Spleen (tissue), 11 donors: ENCODE measurements at regions not wholly inside any gene's neighbourhood (a gene's known extent, or its start where the extent isn't known, plus 50 kb on each side); places are given as distances from the start of the nearest gene placed in this dataset.

Experiments
- DNase-seq: peaks from one replicate; pipeline ENCODE4 v3.0.0-alpha.2; 2020
- H3K27ac ChIP-seq, 8 donors: fragments of 200-600 bp; sonication (generic) in 7 of 8; 1 replicate in 4 of 8; 2 replicates in 4 of 8; pipeline versions ENCODE4 v1.5.0 to v1.8.0; 2016 to 2021; ENCODE audit warnings: inconsistent platforms in 4 of 8, mild to moderate bottlenecking in 4 of 8, moderate library complexity in 1 of 8
- H3K27me3 ChIP-seq, 7 donors: fragments of 200-600 bp; sonication (generic) in 6 of 7; replicated peaks in 1 of 7; 1 replicate in 4 of 7; 2 replicates in 3 of 7; pipeline versions ENCODE4 v1.5.0 to v1.8.0; 2016 to 2021; ENCODE audit warnings: inconsistent platforms in 3 of 7, mild to moderate bottlenecking in 1 of 7
- H3K36me3 ChIP-seq, 6 donors: fragments of 200-600 bp; sonication (generic) in 5 of 6; 1 replicate in 4 of 6; 2 replicates in 2 of 6; pipeline versions ENCODE4 v1.5.0 to v1.8.0; 2016 to 2021; ENCODE audit warnings: inconsistent platforms in 2 of 6
- H3K4me1 ChIP-seq, 6 donors: fragments of 200-600 bp; sonication (generic) in 5 of 6; 1 replicate in 3 of 6; 2 replicates in 3 of 6; pipeline versions ENCODE4 v1.5.0 to v1.8.0; 2016 to 2021; ENCODE audit warnings: inconsistent platforms in 3 of 6
- H3K4me3 ChIP-seq, 8 donors: fragments of 200-600 bp; sonication (generic) in 7 of 8; 1 replicate in 4 of 8; 2 replicates in 4 of 8; pipeline versions ENCODE4 v1.5.0 to v1.8.0; 2016 to 2021; ENCODE audit warnings: inconsistent platforms in 4 of 8, mild to moderate bottlenecking in 4 of 8, moderate library complexity in 2 of 8
- H3K9me3 ChIP-seq, 8 donors: fragments of 200-600 bp; sonication (generic) in 7 of 8; 1 replicate in 4 of 8; 2 replicates in 4 of 8; pipeline versions ENCODE4 v1.5.0 to v1.8.0; 2016 to 2021; ENCODE audit warnings: inconsistent platforms in 4 of 8
- POLR2A ChIP-seq, 3 donors: fragments of 450-650 bp; IDR thresholded peaks; one replicate each; pipeline ENCODE4 v1.5.1; 2017; ENCODE audit warnings: antibody characterized with exemption in 3 of 3, mild to moderate bottlenecking in 1 of 3
- POLR2AphosphoS5 ChIP-seq, 3 donors: sonication (generic); formaldehyde crosslinking; IDR thresholded peaks; one replicate each; pipeline ENCODE4 v1.5.1; 2017; ENCODE audit warnings: antibody characterized with exemption in 3 of 3
- WGBS, 5 donors: extraction: QIAGEN DNeasy Blood & Tissue Kit in 3 of 5; methylation state at CpG; one replicate each; pipeline versions ENCODE4 v1.1.5 to v1.1.7; 2013 to 2018; 5-methylcytosine and 5-hydroxymethylcytosine counted together
- intact Hi-C: fragments of 100-400 bp; cut with DNase I; formaldehyde crosslinking; loops from one replicate; pipeline ENCODE4 v1.15.0; 2023; ENCODE audit warnings: low total_unique reads
- TF ChIP-seq, protein P1 (sequence below), 11 experiments: fragments of 200-600 bp in 7 of 11; fragments of 450-650 bp in 4 of 11; sonication (generic) in 4 of 11; IDR thresholded peaks in 8 of 11; conservative IDR thresholded peaks in 3 of 11; 1 replicate in 7 of 11; 2 replicates in 4 of 11; pipeline versions ENCODE4 v1.4.0 to v1.8.0; 2016 to 2021; ENCODE audit warnings: antibody characterized with exemption in 11 of 11, inconsistent platforms in 4 of 11, mild to moderate bottlenecking in 1 of 11
- donor health status: healthy with polysubstance abuse.
- donor health status: DM: no; HTN: no; CAD: no; lungs with moderate emphysema.
- donor health status: DM: no; HTN: no; CAD: no.
- donor health status: Bipolar disorder and iron deficiency.
- donor health status: healthy.
- donor health status: DM: no; HTN: no; CAD: no.
- donor health status: DM: yes; HTN: yes; CAD: no.

DNA sequence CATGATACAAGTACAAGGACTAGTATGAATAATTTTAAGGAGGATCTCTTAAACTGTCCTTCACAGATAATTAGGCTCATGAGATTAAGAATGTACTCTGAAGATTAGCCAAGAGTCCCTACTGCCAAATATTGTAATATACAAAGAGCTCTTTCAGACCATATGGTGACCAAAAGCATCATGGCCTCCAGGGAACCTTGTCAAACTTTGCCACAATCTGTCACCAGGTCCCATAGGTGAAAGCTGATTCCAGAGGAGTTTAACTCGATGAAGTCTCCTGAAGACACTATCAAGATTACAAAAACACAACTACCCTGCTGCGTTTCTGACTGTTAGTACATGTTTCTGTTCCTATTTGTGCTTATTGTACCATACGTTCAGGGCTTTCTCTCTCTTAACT is 395.4 kb upstream of the ITGA1 start:
- H3K9me3 ChIP-seq, result peaks cover 0 to 10% (median 0%) of the 10 kb centered on the region in 8 donors
- intact Hi-C loops, result no loop called here
- no peak overlapping the region for H3K4me3 ChIP-seq
- H3K27me3 ChIP-seq, result no peaks in the 10 kb centered on the region
- no peaks in the 10 kb centered on the region for H3K36me3 ChIP-seq
- no peak for DNase-seq
- TF ChIP-seq, protein P1, sequence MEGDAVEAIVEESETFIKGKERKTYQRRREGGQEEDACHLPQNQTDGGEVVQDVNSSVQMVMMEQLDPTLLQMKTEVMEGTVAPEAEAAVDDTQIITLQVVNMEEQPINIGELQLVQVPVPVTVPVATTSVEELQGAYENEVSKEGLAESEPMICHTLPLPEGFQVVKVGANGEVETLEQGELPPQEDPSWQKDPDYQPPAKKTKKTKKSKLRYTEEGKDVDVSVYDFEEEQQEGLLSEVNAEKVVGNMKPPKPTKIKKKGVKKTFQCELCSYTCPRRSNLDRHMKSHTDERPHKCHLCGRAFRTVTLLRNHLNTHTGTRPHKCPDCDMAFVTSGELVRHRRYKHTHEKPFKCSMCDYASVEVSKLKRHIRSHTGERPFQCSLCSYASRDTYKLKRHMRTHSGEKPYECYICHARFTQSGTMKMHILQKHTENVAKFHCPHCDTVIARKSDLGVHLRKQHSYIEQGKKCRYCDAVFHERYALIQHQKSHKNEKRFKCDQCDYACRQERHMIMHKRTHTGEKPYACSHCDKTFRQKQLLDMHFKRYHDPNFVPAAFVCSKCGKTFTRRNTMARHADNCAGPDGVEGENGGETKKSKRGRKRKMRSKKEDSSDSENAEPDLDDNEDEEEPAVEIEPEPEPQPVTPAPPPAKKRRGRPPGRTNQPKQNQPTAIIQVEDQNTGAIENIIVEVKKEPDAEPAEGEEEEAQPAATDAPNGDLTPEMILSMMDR (IDR thresholded peaks at IDR 0.05 in 8 of 11, conservative IDR thresholded peaks at IDR 0.05 in 3 of 11), result no peak
- no peak for TF ChIP-seq POLR2A (IDR thresholded peaks at IDR 0.05)
- no peak for TF ChIP-seq POLR2AphosphoS5 (IDR thresholded peaks at IDR 0.05)
- 71 to 84% (median 77%) methylated on average over 3 of the region's 3 CpGs for WGBS, 5 donors
- no peak overlapping the region for H3K27ac ChIP-seq
- H3K4me1 ChIP-seq, result no peaks in the 10 kb centered on the region

DNA sequence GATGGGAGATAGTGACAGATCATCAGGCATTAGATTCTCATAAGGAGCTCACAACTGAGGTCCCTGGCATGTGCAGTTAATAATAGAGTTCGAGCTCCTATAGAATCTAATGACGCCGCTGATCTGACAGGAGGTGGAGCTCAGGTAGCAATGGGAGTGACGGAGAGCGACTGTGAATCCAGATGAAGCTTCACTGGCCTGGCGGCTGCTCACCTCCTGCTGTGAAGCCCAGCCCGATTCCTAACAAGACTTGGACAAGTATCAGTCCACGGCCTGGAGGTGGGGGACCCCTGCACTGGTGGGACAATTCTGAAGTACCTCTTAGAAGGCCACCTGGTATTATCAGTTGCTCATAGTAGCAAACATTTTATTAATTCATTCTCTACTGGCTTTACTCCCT is 377.9 kb upstream of the ITGA1 start:
- H3K9me3 ChIP-seq, result no peaks in the 10 kb centered on the region
- intact Hi-C loops, result no loop called here
- H3K27me3 ChIP-seq, result no peaks in the 10 kb centered on the region
- H3K36me3 ChIP-seq, result no peaks in the 10 kb centered on the region
- H3K27ac ChIP-seq, result no peak overlapping the region
- no peaks in the 10 kb centered on the region for H3K4me1 ChIP-seq
- 90 to 98% (median 93%) methylated on average over 8 of the region's 8 CpGs for WGBS, 5 donors
- H3K4me3 ChIP-seq, result no peak overlapping the region
- TF ChIP-seq POLR2A (IDR thresholded peaks at IDR 0.05) (no peak), POLR2AphosphoS5 (IDR thresholded peaks at IDR 0.05) (no peak)
- TF ChIP-seq, protein P1 (IDR thresholded peaks at IDR 0.05 in 8 of 11, conservative IDR thresholded peaks at IDR 0.05 in 3 of 11), result no peak
- DNase-seq, result no peak

DNA sequence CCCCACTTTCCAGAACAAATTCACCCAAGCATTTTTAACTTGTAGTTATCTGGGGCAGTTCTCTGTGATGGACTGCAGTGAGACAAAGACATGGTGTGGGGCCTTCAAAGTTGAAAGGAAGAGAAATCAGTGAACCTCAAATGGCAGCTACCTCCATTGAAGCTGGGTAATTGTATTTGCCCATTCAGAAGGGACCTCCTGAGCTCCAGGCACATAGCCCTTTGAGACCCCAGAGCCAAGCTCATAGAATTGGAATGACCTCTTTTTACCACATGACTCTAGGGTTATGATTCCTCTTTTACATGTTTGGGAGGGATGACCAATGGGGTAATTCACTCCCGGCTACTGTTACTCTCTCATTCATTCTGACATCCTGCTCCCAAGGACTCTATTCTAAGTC is 368.4 kb upstream of the ITGA1 start:
- no peaks in the 10 kb centered on the region for H3K27me3 ChIP-seq
- intact Hi-C loops, result no loop called here
- no peaks in the 10 kb centered on the region for H3K9me3 ChIP-seq
- H3K4me3 ChIP-seq, result no peak overlapping the region
- H3K27ac ChIP-seq, result no peak overlapping the region
- H3K36me3 ChIP-seq, result no peaks in the 10 kb centered on the region
- TF ChIP-seq, protein P1 (IDR thresholded peaks at IDR 0.05 in 8 of 11, conservative IDR thresholded peaks at IDR 0.05 in 3 of 11), result no peak
- TF ChIP-seq POLR2A (IDR thresholded peaks at IDR 0.05) (no peak), POLR2AphosphoS5 (IDR thresholded peaks at IDR 0.05) (no peak)
- DNase-seq, result no peak
- 47 to 65% (median 47%) methylated on average over 1 of the region's 1 CpG for WGBS, 5 donors
- no peaks in the 10 kb centered on the region for H3K4me1 ChIP-seq

DNA sequence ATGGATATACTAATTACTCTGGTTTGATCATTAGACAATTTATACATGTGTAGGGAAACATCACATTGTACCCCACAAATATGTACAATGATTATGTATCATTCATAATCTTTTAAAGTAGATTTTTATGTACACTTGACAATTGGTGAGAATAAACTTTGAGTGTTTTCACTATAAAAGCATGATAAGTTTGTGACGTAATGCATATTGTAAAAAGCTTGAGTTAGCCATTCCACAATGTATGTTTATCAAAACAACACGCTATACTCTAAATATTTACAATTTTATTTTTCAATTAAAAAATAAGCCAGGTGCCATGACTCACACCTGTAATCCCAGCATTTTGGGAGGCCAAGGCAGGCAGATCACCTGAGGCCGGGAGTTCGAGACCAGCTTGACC is 360.1 kb upstream of the ITGA1 start:
- Histone ChIP-seq H3K9me3 (peaks cover 0 to 8% (median 0%) of the 10 kb centered on the region in 8 donors), H3K27me3 (no peaks in the 10 kb centered on the region), H3K27ac (no peak overlapping the region), H3K4me1 (no peaks in the 10 kb centered on the region), H3K36me3 (no peaks in the 10 kb centered on the region), H3K4me3 (no peak overlapping the region)
- intact Hi-C loops, result no loop called here
- no peak for TF ChIP-seq POLR2AphosphoS5 (IDR thresholded peaks at IDR 0.05)
- TF ChIP-seq POLR2A (IDR thresholded peaks at IDR 0.05), result no peak
- TF ChIP-seq, protein P1 (IDR thresholded peaks at IDR 0.05 in 8 of 11, conservative IDR thresholded peaks at IDR 0.05 in 3 of 11), result no peak
- DNase-seq, result no peak
- WGBS, 5 donors, result 91 to 97% (median 95%) methylated on average over 4 of the region's 4 CpGs
